ENCODE measurements at regions not wholly inside any gene's neighbourhood (a gene's known extent, or its start where the extent isn't known, plus 50 kb on each side); places are given as distances from the start of the nearest gene placed in this dataset.
"Not testable (repeated sequence)": the region's sequence is repeated elsewhere in the genome, so short reads cannot be mapped to it uniquely, and the experiment has no call there.

DNA sequence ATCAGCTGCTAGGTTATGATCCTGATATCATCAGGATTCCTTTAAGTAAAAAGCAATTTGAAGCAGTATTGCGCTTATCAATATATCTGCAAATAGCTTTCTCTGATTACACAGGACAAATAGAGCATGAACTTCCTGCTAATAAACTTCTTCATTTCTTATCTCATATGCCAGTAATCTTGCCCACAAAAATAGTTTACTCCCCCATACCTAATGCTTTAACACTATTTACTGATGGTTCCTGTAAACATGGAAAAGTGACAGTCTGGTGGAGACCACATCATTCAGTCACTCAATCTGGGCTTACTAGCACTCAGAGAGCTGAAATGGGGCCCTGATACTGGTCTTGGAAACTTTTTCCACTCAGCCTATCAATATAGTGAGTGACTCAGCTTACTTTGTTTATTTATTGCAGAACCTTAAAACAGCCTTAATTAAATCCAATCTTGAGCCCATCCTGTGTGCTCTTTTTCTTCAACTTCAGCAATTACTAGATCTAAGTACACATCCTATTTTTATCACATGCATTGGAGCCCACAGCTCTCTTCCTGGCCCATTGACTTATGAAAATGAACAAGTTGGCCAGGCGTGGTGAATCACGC, 1464.3 kb downstream of the UQCRFS1 start:
- no peak for DNase-seq

GRCh38 chr19:27746691-27747380, 1466.1 kb downstream of the UQCRFS1 start:
- peak; percentile 32 for DNase-seq

GRCh38 chr19:27745978-27746542, 1466.9 kb downstream of the UQCRFS1 start:
- no peak for DNase-seq

DNA sequence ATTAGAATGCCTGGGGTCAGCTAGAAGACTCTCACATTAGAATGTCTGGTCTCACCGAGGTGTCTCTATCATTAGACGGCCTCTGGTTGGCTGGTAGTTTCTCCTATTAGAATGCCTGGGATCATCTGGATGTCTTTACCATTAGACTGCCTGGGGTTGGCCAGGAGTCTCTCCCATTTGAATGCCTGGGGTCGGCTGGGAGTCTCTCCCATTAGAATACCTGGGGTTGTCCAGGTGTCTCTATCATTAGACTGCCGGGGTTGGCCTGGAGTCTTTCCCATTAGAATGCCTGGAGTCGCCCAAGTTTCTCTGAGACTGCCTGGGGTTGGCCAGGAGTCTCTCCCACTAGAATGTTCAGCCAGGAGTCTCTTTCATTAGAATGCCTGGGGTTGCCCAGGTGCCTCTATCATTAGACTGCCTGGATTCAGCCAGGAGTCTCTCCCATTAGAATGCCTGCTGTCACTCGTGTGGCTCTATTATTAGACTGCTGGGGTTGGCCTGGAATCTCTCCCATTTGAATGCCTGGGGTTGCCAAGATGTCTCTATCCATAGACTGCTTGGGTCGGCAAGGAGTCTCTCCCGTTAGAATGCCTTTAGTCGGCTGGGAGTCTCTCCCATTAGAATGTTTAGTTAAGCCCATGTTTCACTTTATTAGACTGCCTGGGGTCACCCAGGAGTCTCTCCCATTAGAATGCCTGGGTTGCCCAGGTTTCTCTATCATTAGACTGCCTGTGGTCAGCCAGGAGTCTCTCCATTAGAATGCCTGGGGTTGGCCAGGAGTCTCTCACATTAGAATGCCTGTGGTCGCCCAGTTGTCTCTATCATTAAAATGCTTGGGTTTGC, 1467.8 kb downstream of the UQCRFS1 start:
- no peak for DNase-seq

DNA sequence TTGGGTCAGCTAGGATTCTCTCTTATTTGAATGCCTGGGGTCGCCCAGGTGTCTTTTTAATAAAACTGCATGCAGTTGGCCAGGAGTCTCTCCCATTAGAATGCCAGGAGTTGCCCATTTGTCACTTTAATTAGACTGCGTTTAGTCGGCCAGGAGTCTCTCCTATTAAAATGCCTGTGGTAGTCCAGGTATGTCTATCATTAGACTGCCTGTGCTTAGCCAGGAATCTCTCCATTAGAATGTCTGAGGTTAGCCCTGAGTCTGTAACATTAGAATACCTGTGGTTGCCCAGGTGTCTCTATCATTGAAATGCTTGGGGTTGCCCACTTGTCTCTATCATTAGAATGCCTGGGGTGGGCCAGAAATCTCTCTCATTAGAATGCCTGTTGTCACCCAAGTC, 1470.9 kb downstream of the UQCRFS1 start:
- DNase-seq: no peak

DNA sequence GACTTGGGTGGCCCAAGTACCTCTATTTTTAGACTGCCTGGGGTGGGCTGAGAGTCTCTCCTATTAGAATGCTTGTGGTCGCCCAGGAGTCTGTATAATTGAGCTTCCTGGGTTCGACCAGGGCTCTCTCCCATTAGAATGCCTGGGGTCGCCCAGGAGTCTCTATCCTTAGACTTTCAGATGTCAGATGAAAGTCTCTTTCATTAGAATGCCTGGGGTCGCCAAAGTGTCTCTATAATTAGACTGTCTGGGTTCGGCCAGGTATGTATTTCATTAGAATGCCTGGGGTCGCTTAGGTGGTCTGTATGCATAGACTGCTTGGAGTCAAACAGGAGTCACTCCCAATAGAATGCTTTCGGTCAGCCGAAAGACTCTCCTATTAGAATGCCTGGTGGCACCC, 1471.7 kb downstream of the UQCRFS1 start:
- no peak for DNase-seq

- DNase-seq: no peak
Observed at GRCh38 chr19:27740396-27740795, 1472.6 kb downstream of the UQCRFS1 start.

DNA sequence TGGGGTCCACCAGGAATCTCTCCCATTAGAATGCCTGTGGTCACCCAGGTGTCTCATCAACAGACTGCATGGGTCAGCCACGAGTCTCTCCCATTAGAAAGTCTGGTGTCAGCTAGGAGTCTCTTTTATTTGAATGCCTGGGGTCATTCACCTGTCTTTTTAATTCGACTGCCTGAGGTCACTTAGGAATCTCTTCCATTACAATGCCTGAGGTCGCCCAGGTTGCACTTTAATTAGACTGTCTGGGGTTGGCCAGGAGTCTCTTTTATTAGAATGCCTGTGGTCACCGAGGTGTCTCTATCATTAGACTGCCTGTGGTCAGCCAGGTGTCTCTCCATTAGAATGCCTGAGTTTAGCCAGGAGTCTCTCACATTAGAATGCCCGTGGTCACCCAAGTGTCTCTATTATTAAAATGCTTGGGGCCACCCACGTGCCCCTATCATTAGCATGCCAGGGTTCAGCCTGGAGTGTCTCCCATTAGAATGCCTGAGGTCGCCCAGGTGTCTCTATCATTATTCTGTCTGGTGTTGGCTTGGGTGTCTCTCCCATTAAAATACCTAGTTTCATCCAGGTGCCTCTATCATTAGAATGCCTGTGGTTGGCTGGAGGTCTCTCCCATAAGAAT, 1474.3 kb downstream of the UQCRFS1 start:
- no peak for DNase-seq

DNA sequence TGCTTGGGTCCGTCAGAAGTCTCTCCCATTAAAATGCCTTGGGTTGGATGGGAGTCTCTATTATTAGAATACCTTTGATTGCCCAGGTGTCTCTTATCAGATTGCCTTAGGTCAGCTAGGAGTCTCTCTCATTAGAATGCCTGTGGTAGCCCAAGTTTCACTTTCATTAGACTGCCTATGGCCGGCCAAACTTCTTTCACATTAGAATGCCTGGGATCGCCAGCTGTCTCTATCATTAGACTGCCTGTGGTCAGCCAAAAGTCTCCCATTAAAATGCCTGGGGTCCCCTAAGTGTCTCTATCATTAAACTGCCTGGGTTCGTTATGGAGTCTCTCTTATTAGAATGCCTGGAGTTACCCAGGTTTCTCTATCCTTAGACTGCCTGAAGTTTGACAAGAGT, 1476.7 kb downstream of the UQCRFS1 start:
- no peak for DNase-seq

GRCh38 chr19:27735314-27735713, 1477.6 kb downstream of the UQCRFS1 start:
- DNase-seq: no peak

DNA sequence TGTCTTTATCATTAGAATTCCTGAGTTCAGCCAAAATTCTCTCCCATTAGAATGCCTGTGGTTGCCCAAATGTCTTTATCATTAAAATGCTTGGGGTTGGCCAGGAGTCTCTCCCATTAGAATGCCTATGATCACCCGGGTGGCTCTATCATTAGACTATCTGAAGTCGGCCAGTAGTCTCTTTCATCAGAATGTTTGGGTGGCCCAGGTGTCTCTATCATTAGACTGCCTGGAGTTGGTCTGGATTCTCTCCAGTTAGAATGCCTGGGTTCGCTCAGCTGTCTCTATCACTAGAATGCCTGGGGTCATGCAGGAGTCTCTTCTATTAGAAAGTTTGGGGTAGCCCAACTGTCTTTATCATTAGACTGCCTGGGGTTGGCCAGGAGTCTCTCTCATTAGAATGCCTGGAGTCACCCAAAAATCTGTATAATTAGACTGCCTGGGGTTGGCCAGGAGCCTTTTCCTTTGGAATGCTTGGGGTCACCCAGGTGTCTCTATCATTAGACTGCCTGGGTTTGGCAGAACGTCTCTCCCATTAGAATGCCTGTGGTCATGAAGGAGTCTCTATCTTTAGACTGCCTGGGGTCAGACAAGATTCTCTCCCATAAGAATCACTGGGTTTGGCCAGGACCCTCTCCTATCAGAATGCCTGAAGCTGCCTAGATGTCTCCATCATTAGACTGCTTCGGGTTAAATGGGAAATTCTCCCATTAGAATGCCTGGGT, 1478.3 kb downstream of the UQCRFS1 start:
- no peak for DNase-seq

DNA sequence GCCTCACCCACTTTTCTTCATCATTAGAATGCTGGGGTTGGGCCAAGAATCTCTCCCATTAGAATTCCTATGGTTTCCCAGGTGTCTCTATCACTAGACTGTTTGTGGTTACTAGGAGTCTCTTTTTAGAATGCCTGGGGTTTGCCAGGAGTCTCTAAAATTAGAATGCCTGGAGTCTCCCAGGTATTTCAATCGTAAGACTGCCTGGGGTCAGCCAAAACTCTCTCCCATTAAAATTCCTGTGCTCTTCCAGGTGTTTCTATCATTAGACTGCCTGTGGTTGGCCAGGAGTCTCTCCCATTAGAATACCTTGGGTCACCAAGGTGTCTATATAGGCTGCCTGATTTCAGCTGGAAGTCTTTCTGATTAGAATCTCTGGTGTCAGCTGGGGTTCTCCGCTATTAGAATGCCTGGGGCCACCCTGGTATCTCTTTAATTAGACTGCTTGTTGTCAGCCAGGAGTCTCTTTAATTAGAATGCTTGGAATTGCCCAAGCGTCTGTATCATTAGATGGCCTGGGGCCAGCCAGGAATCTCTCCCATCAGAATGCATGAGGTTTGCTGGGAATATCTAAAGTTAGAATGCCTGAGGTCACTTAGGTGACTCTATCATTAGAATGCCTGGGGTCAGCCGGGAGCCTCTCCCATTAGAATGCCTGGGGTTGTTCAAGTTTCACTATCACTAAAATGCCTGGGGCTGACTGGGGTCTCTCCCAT, 1479.2 kb downstream of the UQCRFS1 start:
- DNase-seq: no peak

DNA sequence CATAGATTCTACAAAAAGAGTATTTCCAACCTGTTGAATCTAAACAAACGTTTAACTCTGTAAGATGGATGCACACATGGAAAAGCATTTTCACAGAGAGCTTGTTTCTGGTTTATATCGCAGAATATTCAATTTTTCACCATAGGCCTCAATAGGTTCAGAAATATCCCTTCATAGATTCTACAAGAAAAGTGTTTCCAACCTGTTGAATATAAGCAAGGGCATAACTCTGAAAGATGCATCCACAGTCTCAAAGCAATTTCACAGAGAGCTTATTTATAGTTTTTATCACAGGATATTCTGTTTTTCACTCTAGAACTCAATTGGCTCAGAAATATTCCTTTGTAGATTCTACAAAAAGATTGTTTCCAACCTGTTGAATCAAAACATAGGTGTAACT, 1483.6 kb downstream of the UQCRFS1 start:
- no peak for DNase-seq

- no peak for DNase-seq
Observed at GRCh38 chr19:27722625-27723024, 1490.3 kb downstream of the UQCRFS1 start.

DNA sequence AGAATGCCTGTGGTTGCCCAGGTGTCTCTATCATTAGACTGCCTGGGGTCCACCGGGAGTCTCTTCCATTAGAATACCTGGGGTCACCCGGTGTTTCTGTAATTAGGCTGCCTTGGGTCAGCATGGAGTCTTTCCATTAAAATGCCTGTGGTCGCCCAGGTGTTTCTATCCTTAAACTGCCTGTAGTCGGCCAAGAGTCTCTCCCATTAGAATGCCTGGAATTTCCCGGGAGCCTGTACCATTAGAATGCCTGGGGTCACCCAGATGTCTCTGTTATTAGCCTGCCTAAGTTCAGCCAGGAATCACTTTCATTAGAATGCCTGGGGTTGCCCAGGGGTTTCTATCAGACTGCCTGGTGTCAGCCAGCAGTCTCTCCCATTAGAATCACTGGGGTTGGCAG, 1492.8 kb downstream of the UQCRFS1 start:
- DNase-seq: no peak

DNA sequence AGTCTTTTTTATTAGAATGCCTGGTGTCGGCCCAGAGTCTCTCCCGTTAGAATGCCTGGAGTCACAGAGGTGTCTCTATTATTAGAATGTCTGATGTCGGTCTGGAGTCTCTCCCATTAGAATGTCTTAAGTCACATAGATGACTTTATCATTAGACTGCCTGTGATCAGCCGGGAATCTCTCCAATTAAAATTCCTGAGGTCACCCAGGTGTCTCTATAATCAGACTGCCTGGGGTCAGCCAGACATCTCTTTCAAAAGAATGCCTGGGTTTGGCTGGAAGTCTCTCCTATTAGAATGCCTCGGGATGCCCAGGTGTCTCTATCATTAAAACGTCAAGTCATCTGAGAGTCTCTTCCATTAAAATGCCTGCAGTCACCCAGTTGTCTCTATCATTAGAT, 1493.9 kb downstream of the UQCRFS1 start:
- DNase-seq: no peak

DNA sequence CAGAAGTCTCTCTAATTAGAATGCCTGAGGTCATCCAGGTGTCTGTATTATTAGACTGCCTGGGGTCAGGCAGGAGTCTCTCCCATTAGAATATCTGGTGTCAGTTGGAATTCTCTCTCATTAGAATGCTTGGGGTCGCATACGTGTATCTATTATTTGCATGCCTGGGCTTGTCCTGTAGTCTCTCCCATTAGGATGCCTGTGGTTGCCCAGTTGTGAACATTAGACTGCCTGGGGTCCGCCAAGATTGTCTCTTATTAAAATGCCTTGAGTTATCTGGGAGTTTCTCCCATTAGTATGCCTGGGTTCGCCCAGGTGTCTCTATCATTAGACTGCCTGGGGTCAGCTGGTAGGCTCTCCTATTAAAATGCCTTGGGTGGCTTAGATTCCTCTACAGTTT, 1494.7 kb downstream of the UQCRFS1 start:
- no peak for DNase-seq

- DNase-seq: no peak
Observed at GRCh38 chr19:27717825-27718224, 1495.1 kb downstream of the UQCRFS1 start.

DNA sequence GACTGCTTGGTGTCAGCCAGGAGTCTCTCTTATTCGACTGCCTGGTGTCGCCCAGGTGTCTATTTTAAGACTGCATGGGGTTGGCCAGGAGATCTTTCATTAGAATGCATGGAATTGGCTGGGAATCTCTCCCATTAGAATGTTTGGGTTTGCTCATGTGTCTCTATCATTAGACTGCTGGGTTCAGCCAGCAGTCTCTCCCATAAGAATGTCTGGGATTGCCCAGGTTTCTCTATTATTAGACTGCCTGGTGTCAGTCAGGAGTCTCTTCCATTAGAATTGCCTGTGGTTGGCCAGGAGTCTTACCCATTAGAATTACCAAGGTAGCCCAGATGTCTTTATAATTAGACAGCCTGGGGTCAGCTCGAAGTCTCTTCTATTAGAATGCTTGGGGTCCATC, 1496.0 kb downstream of the UQCRFS1 start:
- no peak for DNase-seq

- no peak for DNase-seq
Observed at GRCh38 chr19:27714857-27715256, 1498.1 kb downstream of the UQCRFS1 start.

- no peak for DNase-seq
Observed at GRCh38 chr19:27709496-27709895, 1503.5 kb downstream of the UQCRFS1 start.

DNA sequence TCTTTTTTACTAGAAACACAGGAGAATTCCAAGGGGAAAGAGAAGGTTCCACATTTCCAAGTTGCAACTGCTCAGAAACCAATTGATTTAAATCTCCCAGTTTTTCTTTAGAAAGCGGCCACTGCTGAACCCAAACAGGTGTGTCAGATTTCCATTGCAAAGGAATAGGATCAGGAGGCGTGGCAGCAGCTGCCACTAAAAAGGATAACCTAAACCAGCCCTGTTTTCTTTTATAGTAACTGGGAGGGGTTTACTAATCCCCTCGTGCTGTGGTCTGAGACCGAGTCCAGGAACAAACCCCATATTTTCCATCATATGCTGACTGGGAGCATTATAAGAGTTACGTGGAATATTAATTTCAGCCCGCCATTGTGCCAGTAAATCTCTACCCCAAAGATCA, 1504.0 kb downstream of the UQCRFS1 start:
- DNase-seq: not testable (repeated sequence)

All from left hindlimb (tissue), 1 donor.